KMS-11 (cell line): ENCODE measurements at regions not wholly inside any gene's neighbourhood (a gene's known extent, or its start where the extent isn't known, plus 50 kb on each side); places are given as distances from the start of the nearest gene placed in this dataset.

ENCODE experiments used
- H2AFZ ChIP-seq: fragments of 200-600 bp; sonication (generic); 2 replicates; pipeline ENCODE4 v1.6.1; 2016; ENCODE audit warnings: antibody characterized with exemption, mixed run types, low read depth
- H3K27ac ChIP-seq: fragments of 200-600 bp; sonication (generic); 2 replicates; pipeline ENCODE4 v1.6.1; 2016; ENCODE audit warnings: mild to moderate bottlenecking, mixed run types
- H3K27me3 ChIP-seq: fragments of 200-600 bp; sonication (generic); 2 replicates; pipeline ENCODE4 v1.6.1; 2017; ENCODE audit warnings: mild to moderate bottlenecking, low read depth, mixed run types, moderate library complexity; ENCODE audit not compliant: insufficient read depth
- H3K36me3 ChIP-seq: fragments of 200-600 bp; sonication (generic); 2 replicates; pipeline ENCODE4 v1.6.1; 2017; ENCODE audit warnings: mild to moderate bottlenecking, mixed run types; ENCODE audit not compliant: insufficient read depth
- H3K4me1 ChIP-seq: fragments of 200-600 bp; sonication (generic); 2 replicates; pipeline ENCODE4 v1.6.1; 2016; ENCODE audit warnings: mild to moderate bottlenecking, low read depth, mixed run types; ENCODE audit not compliant: poor library complexity, severe bottlenecking
- H3K4me2 ChIP-seq: fragments of 200-600 bp; sonication (generic); 2 replicates; pipeline ENCODE4 v1.7.0; 2016; ENCODE audit warnings: mild to moderate bottlenecking, mixed run types
- H3K4me3 ChIP-seq: fragments of 200-600 bp; sonication (generic); IDR thresholded peaks from 2 replicates; pipeline ENCODE4 v1.6.1; 2017; ENCODE audit warnings: low read depth, low read length, mixed read lengths; ENCODE audit not compliant: insufficient read depth
- H3K79me2 ChIP-seq: fragments of 200-600 bp; sonication (generic); 2 replicates; pipeline ENCODE4 v1.6.1; 2016; ENCODE audit warnings: low read depth, mixed run types; ENCODE audit not compliant: insufficient read depth
- H3K9ac ChIP-seq: fragments of 200-600 bp; sonication (generic); 2 replicates; pipeline ENCODE4 v1.6.1; 2016; ENCODE audit warnings: mild to moderate bottlenecking, mixed run types
- H4K20me1 ChIP-seq: fragments of 200-600 bp; sonication (generic); 2 replicates; pipeline ENCODE4 v1.6.1; 2016; ENCODE audit warnings: mild to moderate bottlenecking, mixed run types; ENCODE audit not compliant: insufficient read depth
- TF ChIP-seq, protein P1 (sequence below): fragments of 200-600 bp; sonication (generic); conservative IDR thresholded peaks from 2 replicates; pipeline ENCODE4 v1.6.1; 2017; ENCODE audit warnings: low read depth, mild to moderate bottlenecking, antibody characterized with exemption, low read length, moderate library complexity, mixed read lengths

DNA sequence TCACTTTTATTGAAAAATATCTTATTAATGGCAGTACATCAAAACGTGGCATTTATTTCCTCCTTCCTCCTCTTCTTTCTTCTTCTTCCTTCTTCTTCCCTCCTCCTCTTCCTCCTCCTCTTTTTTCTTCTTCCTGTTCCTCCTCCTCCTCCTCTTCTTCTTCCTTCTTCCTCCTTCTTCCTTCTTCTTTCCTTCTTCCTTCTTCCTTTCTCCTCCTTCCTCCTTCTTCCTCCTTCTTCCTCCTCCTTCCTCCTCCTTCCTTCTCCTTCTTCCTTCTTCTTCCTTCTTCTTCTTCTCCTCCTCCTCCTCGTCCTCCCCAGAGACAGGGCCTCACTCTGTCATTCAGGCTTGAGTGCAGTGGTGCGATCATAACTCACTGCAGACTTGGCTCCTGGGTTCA lies 457.2 kb downstream of the AEBP2 start:
- Histone ChIP-seq H3K4me2 (no peak overlapping the region), H3K4me1 (peaks cover 35% of the 10 kb centered on the region), H3K79me2 (no peaks in the 10 kb centered on the region), H2AFZ (no peak overlapping the region), H3K36me3 (no peaks in the 10 kb centered on the region), H3K9ac (no peak overlapping the region), H3K27ac (no peak overlapping the region), H4K20me1 (no peaks in the 10 kb centered on the region), H3K4me3 (no peak overlapping the region), H3K27me3 (no peaks in the 10 kb centered on the region)
- TF ChIP-seq, protein P1, sequence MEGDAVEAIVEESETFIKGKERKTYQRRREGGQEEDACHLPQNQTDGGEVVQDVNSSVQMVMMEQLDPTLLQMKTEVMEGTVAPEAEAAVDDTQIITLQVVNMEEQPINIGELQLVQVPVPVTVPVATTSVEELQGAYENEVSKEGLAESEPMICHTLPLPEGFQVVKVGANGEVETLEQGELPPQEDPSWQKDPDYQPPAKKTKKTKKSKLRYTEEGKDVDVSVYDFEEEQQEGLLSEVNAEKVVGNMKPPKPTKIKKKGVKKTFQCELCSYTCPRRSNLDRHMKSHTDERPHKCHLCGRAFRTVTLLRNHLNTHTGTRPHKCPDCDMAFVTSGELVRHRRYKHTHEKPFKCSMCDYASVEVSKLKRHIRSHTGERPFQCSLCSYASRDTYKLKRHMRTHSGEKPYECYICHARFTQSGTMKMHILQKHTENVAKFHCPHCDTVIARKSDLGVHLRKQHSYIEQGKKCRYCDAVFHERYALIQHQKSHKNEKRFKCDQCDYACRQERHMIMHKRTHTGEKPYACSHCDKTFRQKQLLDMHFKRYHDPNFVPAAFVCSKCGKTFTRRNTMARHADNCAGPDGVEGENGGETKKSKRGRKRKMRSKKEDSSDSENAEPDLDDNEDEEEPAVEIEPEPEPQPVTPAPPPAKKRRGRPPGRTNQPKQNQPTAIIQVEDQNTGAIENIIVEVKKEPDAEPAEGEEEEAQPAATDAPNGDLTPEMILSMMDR: no peak

DNA sequence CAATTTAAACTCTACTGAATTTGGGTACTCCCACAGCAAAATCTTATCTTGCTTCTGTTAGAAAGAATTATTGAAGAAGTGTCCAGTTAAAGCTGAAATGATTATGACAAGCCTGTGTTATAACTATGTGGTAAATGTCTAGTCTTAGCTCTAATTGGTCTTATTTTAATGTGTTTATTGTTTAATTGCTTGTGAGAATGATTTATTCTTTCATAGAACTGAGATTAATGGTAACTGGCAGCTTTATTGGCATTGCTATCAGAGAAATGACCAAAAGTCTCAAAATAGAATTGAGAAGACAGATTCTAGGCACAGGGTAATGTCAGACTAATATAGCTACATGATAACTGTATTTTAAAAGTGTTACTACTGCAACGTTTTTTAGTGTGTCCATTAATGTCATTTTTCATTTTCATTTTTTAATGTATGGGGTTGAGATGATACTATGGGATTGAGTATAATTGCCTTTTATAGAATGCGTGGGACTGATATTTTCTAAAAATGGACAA lies 458.7 kb downstream of the AEBP2 start:
- H3K27me3 ChIP-seq: no peaks in the 10 kb centered on the region
- H3K4me1 ChIP-seq: peaks cover 34% of the 10 kb centered on the region
- H3K4me3 ChIP-seq: no peak overlapping the region
- no peak overlapping the region for H3K27ac ChIP-seq
- no peaks in the 10 kb centered on the region for H4K20me1 ChIP-seq
- no peak overlapping the region for H3K9ac ChIP-seq
- TF ChIP-seq, protein P1: no peak
- no peak overlapping the region for H2AFZ ChIP-seq
- no peaks in the 10 kb centered on the region for H3K79me2 ChIP-seq
- no peaks in the 10 kb centered on the region for H3K36me3 ChIP-seq
- H3K4me2 ChIP-seq: no peak overlapping the region

DNA sequence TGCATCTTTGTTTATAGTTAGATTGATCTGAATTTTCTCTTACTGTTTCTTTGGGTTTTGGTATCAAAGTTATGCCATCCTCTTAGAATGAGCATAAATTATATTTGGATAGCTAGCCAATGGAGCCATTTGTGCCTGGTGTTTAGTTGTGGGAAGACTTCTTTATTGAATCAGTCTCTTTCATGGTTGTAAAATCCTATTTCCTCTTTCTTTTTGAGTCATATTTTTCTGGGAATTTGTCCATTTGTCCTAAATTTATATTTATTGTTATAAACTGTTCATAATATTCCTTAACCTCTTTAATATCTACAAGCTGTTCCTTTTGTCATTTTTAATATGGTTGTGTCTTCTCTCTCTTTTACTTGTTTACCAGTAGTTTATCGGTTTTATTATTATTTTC lies 462.5 kb downstream of the AEBP2 start:
- Histone ChIP-seq H2AFZ (no peak overlapping the region), H3K4me1 (no peaks in the 10 kb centered on the region), H3K4me2 (no peak overlapping the region), H3K27me3 (no peaks in the 10 kb centered on the region), H3K9ac (no peak overlapping the region), H3K27ac (no peak overlapping the region), H3K79me2 (no peaks in the 10 kb centered on the region), H4K20me1 (no peaks in the 10 kb centered on the region), H3K4me3 (no peak overlapping the region), H3K36me3 (no peaks in the 10 kb centered on the region)
- TF ChIP-seq, protein P1: no peak

DNA sequence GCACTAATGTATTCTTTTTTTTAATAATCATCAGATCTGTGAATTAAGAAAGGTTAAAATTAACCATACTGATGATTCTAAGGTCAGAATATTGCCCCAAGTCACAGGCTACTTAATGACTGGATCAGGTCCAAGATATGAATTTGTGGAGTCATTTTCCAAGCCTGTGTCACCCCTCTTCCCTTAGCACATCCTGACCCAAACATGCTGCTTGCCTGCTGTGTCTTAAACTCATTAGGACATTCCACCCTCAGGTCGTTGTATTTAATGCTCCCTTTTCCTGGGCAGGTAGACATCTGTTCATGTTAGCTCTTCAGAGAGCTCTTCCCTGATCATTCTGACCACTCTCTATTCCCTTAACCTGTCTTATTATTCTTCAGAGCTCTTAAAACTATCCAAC lies 463.5 kb upstream of the PDE3A start:
- Histone ChIP-seq H3K36me3 (no peaks in the 10 kb centered on the region), H3K79me2 (no peaks in the 10 kb centered on the region), H3K27me3 (no peaks in the 10 kb centered on the region), H3K4me2 (no peak overlapping the region), H4K20me1 (no peaks in the 10 kb centered on the region), H3K9ac (no peak overlapping the region), H3K27ac (no peak overlapping the region), H2AFZ (no peak overlapping the region), H3K4me1 (no peaks in the 10 kb centered on the region), H3K4me3 (no peak overlapping the region)
- TF ChIP-seq, protein P1: no peak
